ENCODE measurements at regions not wholly inside any gene's neighbourhood (a gene's known extent, or its start where the extent isn't known, plus 50 kb on each side); places are given as distances from the start of the nearest gene placed in this dataset.
"Not testable (repeated sequence)": the region's sequence is repeated elsewhere in the genome, so short reads cannot be mapped to it uniquely, and the experiment has no call there.

GRCh38 chr5:39674209-39675082 is 249.7 kb upstream of the DAB2 start:
- DNase-seq: no peak

GRCh38 chr5:39671561-39671961 is 246.8 kb upstream of the DAB2 start:
- DNase-seq: no peak

- DNase-seq: no peak
Observed at GRCh38 chr5:39670955-39671354, 246.2 kb upstream of the DAB2 start.

GRCh38 chr5:39670391-39670790 is 245.6 kb upstream of the DAB2 start:
- DNase-seq: no peak

- no peak for DNase-seq
Observed at GRCh38 chr5:39668980-39669379, 244.2 kb upstream of the DAB2 start.

GRCh38 chr5:39665328-39665727 is 240.5 kb upstream of the DAB2 start:
- DNase-seq: no peak

- DNase-seq: no peak
Observed at GRCh38 chr5:39662945-39663344, 238.2 kb upstream of the DAB2 start.

- no peak for DNase-seq
Observed at GRCh38 chr5:39661026-39661779, 236.4 kb upstream of the DAB2 start.

- DNase-seq: no peak
Observed at GRCh38 chr5:39660020-39660419, 235.2 kb upstream of the DAB2 start.

- DNase-seq: no peak
Observed at GRCh38 chr5:39658866-39659265, 234.1 kb upstream of the DAB2 start.

- no peak for DNase-seq
Observed at GRCh38 chr5:39657943-39658342, 233.2 kb upstream of the DAB2 start.

- no peak for DNase-seq
Observed at GRCh38 chr5:39656600-39656999, 231.8 kb upstream of the DAB2 start.

GRCh38 chr5:39654715-39655114 is 229.9 kb upstream of the DAB2 start:
- DNase-seq: no peak

- not testable (repeated sequence) for DNase-seq
Observed at GRCh38 chr5:39652481-39652880, 227.7 kb upstream of the DAB2 start.

GRCh38 chr5:39652036-39652435 is 227.3 kb upstream of the DAB2 start:
- no peak for DNase-seq

- DNase-seq: no peak
Observed at GRCh38 chr5:39650008-39650762, 225.4 kb upstream of the DAB2 start.

GRCh38 chr5:39648848-39649227 is 224.1 kb upstream of the DAB2 start:
- DNase-seq: no peak

GRCh38 chr5:39648085-39648847 is 223.5 kb upstream of the DAB2 start:
- no peak for DNase-seq

GRCh38 chr5:39640552-39640951 is 215.8 kb upstream of the DAB2 start:
- no peak for DNase-seq

GRCh38 chr5:39639618-39640089 is 214.9 kb upstream of the DAB2 start:
- DNase-seq: no peak

- DNase-seq: no peak
Observed at GRCh38 chr5:39638813-39639212, 214.0 kb upstream of the DAB2 start.

- DNase-seq: no peak
Observed at GRCh38 chr5:39633057-39633456, 208.3 kb upstream of the DAB2 start.

- no peak for DNase-seq
Observed at GRCh38 chr5:39631958-39632357, 207.2 kb upstream of the DAB2 start.
